ENCODE measurements at regions not wholly inside any gene's neighbourhood (a gene's known extent, or its start where the extent isn't known, plus 50 kb on each side); places are given as distances from the start of the nearest gene placed in this dataset.

DNA sequence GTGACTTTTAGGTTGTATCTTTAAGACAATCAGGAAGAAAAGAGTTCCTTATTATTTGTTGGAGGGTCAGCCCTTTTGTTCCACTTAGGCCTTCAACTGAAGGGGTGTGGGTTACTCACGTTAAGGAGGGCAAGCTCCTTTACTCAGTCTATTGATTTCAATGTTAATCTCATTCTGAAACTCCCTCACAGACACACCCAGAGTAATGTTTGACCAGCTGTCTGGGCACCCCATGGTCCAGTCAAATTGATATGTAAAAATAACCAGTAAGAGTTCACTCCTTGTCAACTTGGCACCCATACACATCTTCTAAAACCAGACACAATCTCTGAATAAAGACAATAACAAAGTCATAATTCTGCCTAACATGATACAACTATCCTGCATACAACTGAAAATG lies 292.9 kb downstream of the KLF5 start:
- no peak for DNase-seq (ENCODE audit: low read depth)

DNA sequence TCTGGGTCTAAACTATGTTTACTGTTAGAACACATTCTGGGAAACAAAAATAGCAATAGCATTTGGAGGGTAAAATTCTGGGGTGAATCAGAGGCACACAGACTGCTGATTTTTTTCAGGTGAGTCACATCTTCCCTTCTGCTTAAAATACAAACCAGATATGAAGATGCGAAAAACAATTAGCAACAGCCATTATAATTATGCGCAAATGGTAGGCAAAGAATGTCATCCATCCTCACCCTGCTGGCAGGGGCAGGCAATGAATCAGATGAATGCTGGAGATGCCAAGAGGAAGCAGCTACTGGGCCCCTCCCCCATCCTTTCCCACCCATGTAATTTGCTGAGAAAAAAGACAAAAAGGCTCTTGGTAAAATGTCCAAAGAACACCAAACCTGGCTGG lies 282.9 kb downstream of the KLF5 start:
- DNase-seq (ENCODE audit: low read depth) = peak; percentile 71

- peak; percentile 38 for DNase-seq (ENCODE audit: low read depth)
Measured at GRCh38 chr13:73340069-73340468, 281.3 kb downstream of the KLF5 start.

GRCh38 chr13:73339086-73339485 lies 280.3 kb downstream of the KLF5 start:
- peak; percentile 4 for DNase-seq (ENCODE audit: low read depth)

DNA sequence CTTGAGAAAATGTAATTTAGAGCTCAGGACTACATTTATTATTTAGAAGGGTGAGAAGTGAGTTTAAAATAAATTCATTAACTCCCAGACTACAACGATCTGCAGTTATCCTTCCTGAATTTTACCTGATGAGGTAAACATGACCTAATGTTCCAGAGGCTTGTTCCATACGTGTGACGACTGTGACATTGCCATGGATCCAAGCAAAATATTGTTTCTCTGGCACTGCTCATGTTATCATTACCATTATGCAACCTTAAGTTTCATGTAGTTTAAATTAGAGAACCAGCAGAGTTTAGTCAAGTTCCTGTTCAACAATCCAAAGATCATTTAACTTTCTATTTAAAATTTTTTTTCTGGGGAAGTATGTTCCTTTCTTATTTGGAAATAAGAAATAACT lies 279.6 kb downstream of the KLF5 start:
- no peak for DNase-seq (ENCODE audit: low read depth)

GRCh38 chr13:73337532-73337931 lies 278.7 kb downstream of the KLF5 start:
- no peak for DNase-seq (ENCODE audit: low read depth)

GRCh38 chr13:73336773-73337172 lies 278.0 kb downstream of the KLF5 start:
- peak; percentile 4 for DNase-seq (ENCODE audit: low read depth)

GRCh38 chr13:73335944-73336343 lies 277.1 kb downstream of the KLF5 start:
- no peak for DNase-seq (ENCODE audit: low read depth)

GRCh38 chr13:73335210-73335609 lies 276.4 kb downstream of the KLF5 start:
- peak; percentile 71 for DNase-seq (ENCODE audit: low read depth)

DNA sequence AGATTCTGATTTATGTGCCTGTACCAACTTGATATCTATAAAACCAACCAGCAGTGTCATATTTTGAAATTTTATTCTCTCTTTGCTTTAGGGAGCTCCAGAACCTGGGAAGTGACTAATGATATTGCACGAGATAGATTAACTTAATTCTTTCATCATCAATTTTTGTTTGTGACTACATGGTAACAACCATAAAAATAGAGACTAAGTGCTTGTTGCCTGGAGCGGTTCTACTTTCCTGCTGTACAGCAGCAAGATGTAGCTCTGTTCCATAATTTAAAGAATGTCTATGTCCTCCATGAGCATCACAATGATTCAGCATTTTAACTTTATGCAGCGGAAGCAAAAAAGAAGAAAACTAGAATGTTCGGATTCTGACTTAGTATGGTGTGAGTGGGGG lies 275.6 kb downstream of the KLF5 start:
- DNase-seq (ENCODE audit: low read depth) = peak; percentile 64

- no peak for DNase-seq (ENCODE audit: low read depth)
Measured at GRCh38 chr13:73331556-73331955, 272.8 kb downstream of the KLF5 start.

DNA sequence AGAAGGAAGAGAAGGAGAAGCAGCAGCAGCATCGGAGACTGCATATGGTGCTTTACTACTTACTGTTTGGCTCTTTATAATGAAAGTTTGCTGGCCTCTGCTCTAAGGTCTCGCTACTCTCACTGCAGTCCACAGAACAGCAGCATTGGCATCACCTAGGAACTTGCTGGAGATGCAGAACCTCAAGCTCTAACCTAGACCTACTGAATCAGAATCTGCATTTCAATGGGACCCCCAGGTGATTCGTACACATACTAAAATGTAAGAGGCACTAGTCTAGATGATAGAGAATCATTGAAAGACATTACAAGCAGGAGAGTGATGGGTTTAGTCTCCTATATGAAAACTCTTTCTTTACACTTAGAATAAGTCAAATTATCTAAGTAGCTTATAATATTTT lies 270.6 kb downstream of the KLF5 start:
- DNase-seq (ENCODE audit: low read depth) = no peak

GRCh38 chr13:73327579-73327978 lies 268.8 kb downstream of the KLF5 start:
- DNase-seq (ENCODE audit: low read depth) = no peak

DNA sequence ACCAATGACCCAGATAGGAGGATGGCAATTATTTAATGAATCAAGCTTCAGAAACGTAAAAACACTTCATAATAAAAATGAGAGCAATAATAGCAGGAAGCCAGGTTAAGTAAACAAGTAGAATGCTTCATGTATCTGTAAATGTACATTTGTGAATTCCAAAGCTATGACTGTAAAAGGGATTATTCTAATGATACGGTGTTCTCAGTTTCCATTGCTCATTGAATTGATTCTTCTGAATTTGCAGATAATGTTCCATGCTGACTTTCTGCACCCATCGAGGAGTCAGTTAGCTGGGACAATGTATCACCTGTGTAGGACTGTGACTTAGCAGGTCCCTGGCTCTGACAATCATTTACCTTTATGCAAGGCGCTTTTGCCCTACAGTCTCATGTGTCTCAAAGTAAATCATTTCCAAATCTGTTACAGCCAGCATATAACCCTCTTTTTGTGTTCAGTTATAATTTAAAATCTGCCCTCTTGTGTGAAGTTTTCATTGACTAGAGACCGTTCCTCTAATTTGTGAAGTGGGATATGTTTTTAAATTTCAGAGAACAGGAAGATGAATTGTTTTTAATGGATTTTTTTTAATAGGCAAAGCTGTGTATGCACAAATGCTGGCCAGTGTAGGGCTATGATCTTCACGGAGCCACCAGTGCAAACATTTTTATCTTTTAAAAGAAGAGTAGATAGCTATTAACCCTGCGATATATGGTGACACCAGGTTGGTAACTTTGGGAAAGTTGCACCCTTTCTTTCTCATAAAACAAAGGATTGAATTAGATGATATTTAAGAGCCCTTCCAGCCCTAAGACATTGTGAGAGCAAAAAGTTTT lies 267.1 kb downstream of the KLF5 start:
- no peak for DNase-seq (ENCODE audit: low read depth)

DNA sequence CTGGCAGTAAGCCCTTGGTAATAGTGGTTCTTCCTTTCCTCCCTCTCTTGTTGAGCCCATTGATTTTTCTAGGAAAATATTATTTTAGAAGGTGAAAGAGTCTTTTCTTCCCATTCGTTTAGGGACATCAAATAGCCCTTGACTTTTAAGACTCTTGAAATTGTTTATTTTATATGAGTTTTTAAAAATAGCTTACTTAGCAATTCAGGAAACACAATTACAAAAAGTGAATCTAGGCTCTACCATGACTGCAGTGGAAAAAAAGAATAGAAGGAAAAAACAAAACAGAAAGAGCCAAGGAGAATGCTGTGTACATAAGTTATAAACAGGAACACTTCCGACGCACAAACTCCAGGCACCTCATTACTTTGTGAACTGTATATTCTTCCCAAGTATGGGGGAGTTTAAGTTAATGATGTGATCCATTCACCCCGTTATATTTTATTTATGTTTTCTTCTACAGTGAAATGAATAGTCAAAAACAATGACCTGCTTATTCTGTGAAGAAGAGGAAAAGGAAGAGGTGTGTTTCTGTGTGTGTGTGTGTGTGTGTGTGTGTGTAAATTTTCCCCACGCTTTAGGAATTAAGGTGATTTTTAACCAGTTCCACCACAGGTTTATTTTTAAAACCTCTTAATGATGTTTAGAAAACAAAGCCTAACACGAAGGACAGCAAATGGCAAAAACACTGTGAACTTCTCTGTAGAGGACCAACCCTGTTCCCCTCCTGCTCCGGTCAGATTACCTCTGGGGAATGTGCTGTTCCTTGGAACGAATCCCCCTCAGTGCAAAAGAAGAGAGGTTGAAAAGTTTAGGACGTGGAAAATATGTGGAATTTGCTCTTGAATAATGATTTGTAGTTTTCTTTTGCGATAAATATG lies 266.3 kb downstream of the KLF5 start:
- DNase-seq (ENCODE audit: low read depth) = no peak

DNA sequence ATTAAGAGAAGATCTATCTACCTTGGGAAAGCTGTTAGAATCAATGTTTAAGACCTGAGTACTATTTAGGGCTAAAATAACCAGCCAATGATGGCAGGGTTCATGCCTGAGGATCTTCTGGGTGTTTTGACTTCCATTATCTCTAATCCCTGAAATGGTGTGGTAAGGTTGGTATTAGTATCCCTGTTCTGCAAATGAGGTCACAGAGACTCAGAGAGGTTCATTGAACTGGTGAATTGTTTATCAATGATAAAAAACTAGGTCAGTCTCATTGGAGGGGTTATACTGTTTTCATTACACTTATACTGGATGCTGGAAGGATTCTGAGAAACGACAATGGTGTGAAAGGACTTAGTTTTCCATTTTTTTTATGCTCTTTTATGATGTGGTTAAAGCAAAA lies 264.8 kb downstream of the KLF5 start:
- DNase-seq (ENCODE audit: low read depth) = no peak

- no peak for DNase-seq (ENCODE audit: low read depth)
Measured at GRCh38 chr13:73321043-73321442, 262.2 kb downstream of the KLF5 start.

- no peak for DNase-seq (ENCODE audit: low read depth)
Measured at GRCh38 chr13:73317140-73317539, 258.3 kb downstream of the KLF5 start.

DNA sequence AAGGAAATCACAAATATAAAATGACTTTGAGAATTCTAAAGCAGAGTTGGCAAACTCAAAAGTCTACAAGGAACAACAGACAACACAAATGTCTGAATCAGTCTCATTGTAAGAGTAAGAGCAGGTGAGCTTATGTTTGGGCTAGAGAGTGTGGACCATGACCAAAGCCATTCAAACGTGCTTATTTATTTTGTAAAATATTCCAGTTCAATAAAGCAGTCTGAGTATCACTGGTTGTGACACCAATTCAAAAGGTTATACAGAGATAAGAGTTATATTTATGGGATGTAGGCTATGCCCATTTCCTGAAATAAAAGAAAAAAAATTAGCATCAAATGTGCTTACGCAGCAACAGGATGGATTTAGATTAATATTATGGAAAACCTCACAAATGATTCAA lies 251.6 kb downstream of the KLF5 start:
- DNase-seq (ENCODE audit: low read depth) = no peak

GRCh38 chr13:73307481-73307880 lies 248.7 kb downstream of the KLF5 start:
- DNase-seq (ENCODE audit: low read depth) = no peak

DNA sequence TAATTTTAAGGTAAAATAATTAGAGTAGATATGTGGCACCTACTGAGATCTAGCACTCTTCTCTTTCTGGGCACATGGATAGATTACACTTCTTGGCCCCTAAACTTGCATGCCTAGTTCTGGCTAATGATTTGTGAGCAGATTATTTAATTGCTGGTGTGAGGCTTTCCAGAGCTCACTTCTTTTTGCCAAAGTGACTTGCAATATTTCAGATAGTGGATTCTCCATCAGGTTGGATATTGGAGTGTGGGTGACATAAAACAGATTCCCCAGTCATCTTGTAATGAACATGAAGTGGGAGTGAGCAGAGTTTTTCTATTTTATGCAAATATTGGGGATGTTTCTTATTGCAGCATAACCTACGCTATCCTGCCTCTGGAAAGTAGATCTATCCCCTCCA lies 247.9 kb downstream of the KLF5 start:
- no peak for DNase-seq (ENCODE audit: low read depth)

- DNase-seq (ENCODE audit: low read depth) = no peak
Measured at GRCh38 chr13:73304442-73304841, 245.6 kb downstream of the KLF5 start.

GRCh38 chr13:73303851-73304250 lies 245.0 kb downstream of the KLF5 start:
- no peak for DNase-seq (ENCODE audit: low read depth)

Measured in RPMI7951 (cell line).